ENCODE measurements at regions not wholly inside any gene's neighbourhood (a gene's known extent, or its start where the extent isn't known, plus 50 kb on each side); places are given as distances from the start of the nearest gene placed in this dataset.
"Not testable (repeated sequence)": the region's sequence is repeated elsewhere in the genome, so short reads cannot be mapped to it uniquely, and the experiment has no call there.

- DNase-seq = peak; percentile 2
These were observed 340.8 kb downstream of the FGF10 start for GRCh38 chr5:44048276-44048984.

GRCh38 chr5:44046619-44047364 is 342.4 kb downstream of the FGF10 start:
- DNase-seq = no peak

GRCh38 chr5:44044549-44044948 is 344.7 kb downstream of the FGF10 start:
- DNase-seq = not testable (repeated sequence)

GRCh38 chr5:44028226-44028625 is 361.0 kb downstream of the FGF10 start:
- no peak for DNase-seq

GRCh38 chr5:44022622-44023021 is 366.6 kb downstream of the FGF10 start:
- no peak for DNase-seq

- DNase-seq = no peak
These were observed 377.7 kb downstream of the FGF10 start for GRCh38 chr5:44011518-44011917.

- peak; percentile 7 for DNase-seq
These were observed 386.8 kb downstream of the FGF10 start for GRCh38 chr5:44002381-44002901.

GRCh38 chr5:44001675-44002380 is 387.4 kb downstream of the FGF10 start:
- no peak for DNase-seq

- DNase-seq = no peak
These were observed 388.0 kb downstream of the FGF10 start for GRCh38 chr5:44001236-44001635.

- no peak for DNase-seq
These were observed 391.5 kb downstream of the FGF10 start for GRCh38 chr5:43997647-43998272.

GRCh38 chr5:43996221-43996620 is 393.0 kb downstream of the FGF10 start:
- no peak for DNase-seq

- DNase-seq = no peak
These were observed 391.4 kb downstream of the NNT start for GRCh38 chr5:43994352-43994708.

- DNase-seq = no peak
These were observed 390.8 kb downstream of the NNT start for GRCh38 chr5:43993634-43994351.

- DNase-seq = no peak
These were observed 382.4 kb downstream of the NNT start for GRCh38 chr5:43985411-43985810.

GRCh38 chr5:43981556-43981955 is 378.6 kb downstream of the NNT start:
- no peak for DNase-seq

GRCh38 chr5:43973908-43974307 is 370.9 kb downstream of the NNT start:
- DNase-seq = no peak

GRCh38 chr5:43973318-43973717 is 370.3 kb downstream of the NNT start:
- no peak for DNase-seq

GRCh38 chr5:43967165-43967564 is 364.2 kb downstream of the NNT start:
- no peak for DNase-seq

GRCh38 chr5:43959144-43959543 is 356.2 kb downstream of the NNT start:
- DNase-seq = no peak

- DNase-seq = no peak
These were observed 345.0 kb downstream of the NNT start for GRCh38 chr5:43947935-43948334.

GRCh38 chr5:43941806-43942205 is 338.8 kb downstream of the NNT start:
- no peak for DNase-seq

- no peak for DNase-seq
These were observed 337.6 kb downstream of the NNT start for GRCh38 chr5:43940562-43940961.
